MM.1S (cell line): ENCODE measurements at regions not wholly inside any gene's neighbourhood (a gene's known extent, or its start where the extent isn't known, plus 50 kb on each side); places are given as distances from the start of the nearest gene placed in this dataset.

Experiments used
- DNase-seq: peaks from one replicate; pipeline ENCODE4 v3.0.0-alpha.2; 2015
- H2AFZ ChIP-seq: fragments of 300-600 bp; sonication (generic); 2 replicates; pipeline ENCODE4 v1.6.0; 2016; ENCODE audit warnings: antibody characterized with exemption, low read length
- H3F3A ChIP-seq: fragments of 300-600 bp; sonication (generic); 2 replicates; pipeline ENCODE4 v1.6.1; 2016; ENCODE audit warnings: mild to moderate bottlenecking, antibody characterized with exemption, low read length, moderate library complexity, mixed read lengths; ENCODE audit not compliant: insufficient read depth
- H3K27ac ChIP-seq: fragments of 300-600 bp; sonication (generic); 2 replicates; pipeline ENCODE4 v1.5.1; 2016; ENCODE audit warnings: mild to moderate bottlenecking, low read length
- H3K27me3 ChIP-seq: fragments of 300-600 bp; sonication (generic); replicated peaks from 2 replicates; pipeline ENCODE4 v1.6.0; 2016; ENCODE audit warnings: low read length; ENCODE audit not compliant: insufficient read depth
- H3K36me3 ChIP-seq: fragments of 300-600 bp; sonication (generic); replicated peaks from 2 replicates; pipeline ENCODE4 v1.6.1; 2016; ENCODE audit warnings: mild to moderate bottlenecking, low read length, mixed read lengths; ENCODE audit not compliant: insufficient read depth
- H3K4me1 ChIP-seq: fragments of 300-600 bp; sonication (generic); 2 replicates; pipeline ENCODE4 v1.6.1; 2016; ENCODE audit warnings: low read length, mixed read lengths
- H3K4me2 ChIP-seq: fragments of 300-600 bp; sonication (generic); 2 replicates; pipeline ENCODE4 v1.6.0; 2016; ENCODE audit warnings: low read depth, low read length
- H3K4me3 ChIP-seq: fragments of 300-600 bp; sonication (generic); 2 replicates; pipeline ENCODE4 v1.5.1; 2016; ENCODE audit warnings: low read length, mixed read lengths
- H3K79me2 ChIP-seq: fragments of 300-600 bp; sonication (generic); 2 replicates; pipeline ENCODE4 v1.6.1; 2016; ENCODE audit warnings: mixed run types, low read length, mixed read lengths
- H3K9ac ChIP-seq: fragments of 300-600 bp; sonication (generic); 2 replicates; pipeline ENCODE4 v1.6.1; 2016; ENCODE audit warnings: low read length, mixed read lengths
- H3K9me2 ChIP-seq: fragments of 300-600 bp; sonication (generic); replicated peaks from 2 replicates; pipeline ENCODE4 v1.6.1; 2016; ENCODE audit warnings: mild to moderate bottlenecking, low read length, mixed read lengths; ENCODE audit not compliant: insufficient read depth
- H3K9me3 ChIP-seq: fragments of 300-600 bp; sonication (generic); replicated peaks from 2 replicates; pipeline ENCODE4 v1.6.1; 2016; ENCODE audit warnings: mild to moderate bottlenecking, low read length, mixed read lengths; ENCODE audit not compliant: insufficient read depth
- H4K20me1 ChIP-seq: fragments of 300-600 bp; sonication (generic); 2 replicates; pipeline ENCODE4 v1.6.1; 2016; ENCODE audit warnings: mild to moderate bottlenecking, low read length, moderate library complexity, mixed read lengths; ENCODE audit not compliant: insufficient read depth
- EZH2 ChIP-seq: fragments of 300-600 bp; sonication (generic); optimal IDR thresholded peaks from 2 replicates; pipeline ENCODE3; 2017; ENCODE audit warnings: low read depth, mild to moderate bottlenecking, antibody characterized with exemption, low read length, mixed read lengths
- EZH2phosphoT487 ChIP-seq: fragments of 300-600 bp; sonication (generic); IDR thresholded peaks from 2 replicates; pipeline ENCODE4 v1.6.1; 2018; ENCODE audit warnings: antibody characterized with exemption, low read length
- TF ChIP-seq, protein P1 (sequence below): fragments of 300-600 bp; sonication (generic); IDR thresholded peaks from 2 replicates; pipeline ENCODE4 v1.5.1; 2016; ENCODE audit warnings: antibody characterized with exemption, low read length, mixed read lengths

GRCh38 chr17:53391197-53391596 is 431.5 kb upstream of the KIF2B start:
- no peaks in the 10 kb centered on the region for H4K20me1 ChIP-seq
- H3K9me3 ChIP-seq, result no peaks in the 10 kb centered on the region
- H3K9ac ChIP-seq, result no peak overlapping the region
- H3K4me1 ChIP-seq, result no peaks in the 10 kb centered on the region
- H3K4me3 ChIP-seq, result no peak overlapping the region
- no peak overlapping the region for H3K27ac ChIP-seq
- no peaks in the 10 kb centered on the region for H3K36me3 ChIP-seq
- no peak overlapping the region for H2AFZ ChIP-seq
- TF ChIP-seq, protein P1, sequence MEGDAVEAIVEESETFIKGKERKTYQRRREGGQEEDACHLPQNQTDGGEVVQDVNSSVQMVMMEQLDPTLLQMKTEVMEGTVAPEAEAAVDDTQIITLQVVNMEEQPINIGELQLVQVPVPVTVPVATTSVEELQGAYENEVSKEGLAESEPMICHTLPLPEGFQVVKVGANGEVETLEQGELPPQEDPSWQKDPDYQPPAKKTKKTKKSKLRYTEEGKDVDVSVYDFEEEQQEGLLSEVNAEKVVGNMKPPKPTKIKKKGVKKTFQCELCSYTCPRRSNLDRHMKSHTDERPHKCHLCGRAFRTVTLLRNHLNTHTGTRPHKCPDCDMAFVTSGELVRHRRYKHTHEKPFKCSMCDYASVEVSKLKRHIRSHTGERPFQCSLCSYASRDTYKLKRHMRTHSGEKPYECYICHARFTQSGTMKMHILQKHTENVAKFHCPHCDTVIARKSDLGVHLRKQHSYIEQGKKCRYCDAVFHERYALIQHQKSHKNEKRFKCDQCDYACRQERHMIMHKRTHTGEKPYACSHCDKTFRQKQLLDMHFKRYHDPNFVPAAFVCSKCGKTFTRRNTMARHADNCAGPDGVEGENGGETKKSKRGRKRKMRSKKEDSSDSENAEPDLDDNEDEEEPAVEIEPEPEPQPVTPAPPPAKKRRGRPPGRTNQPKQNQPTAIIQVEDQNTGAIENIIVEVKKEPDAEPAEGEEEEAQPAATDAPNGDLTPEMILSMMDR, result no peak
- TF ChIP-seq EZH2phosphoT487 (no peak), EZH2 (no peak)
- no peak overlapping the region for H3K4me2 ChIP-seq
- no peaks in the 10 kb centered on the region for H3K27me3 ChIP-seq
- no peak for DNase-seq
- no peaks in the 10 kb centered on the region for H3F3A ChIP-seq
- no peaks in the 10 kb centered on the region for H3K9me2 ChIP-seq
- no peaks in the 10 kb centered on the region for H3K79me2 ChIP-seq

DNA sequence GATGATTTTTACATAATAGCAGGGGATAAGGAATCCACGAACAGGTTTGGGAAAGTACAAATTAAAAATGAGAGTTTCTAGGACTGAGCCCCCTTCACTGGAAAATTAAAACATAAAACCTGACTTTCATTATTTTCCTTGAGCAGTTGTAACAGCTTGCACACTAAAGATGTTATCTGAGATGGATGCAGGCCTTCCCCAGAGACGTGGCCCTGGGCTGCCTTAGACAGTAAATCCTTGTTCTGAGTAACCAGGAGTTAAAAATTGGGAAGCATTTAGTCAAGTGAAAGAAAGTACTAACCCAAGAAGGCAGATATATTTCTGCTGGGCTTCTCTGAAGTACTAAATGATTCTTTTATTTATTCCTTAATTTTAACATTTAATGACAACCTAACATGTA is 432.2 kb upstream of the KIF2B start:
- Histone ChIP-seq H3K9ac (no peak overlapping the region), H3K4me1 (no peaks in the 10 kb centered on the region), H4K20me1 (no peaks in the 10 kb centered on the region), H3K9me3 (no peaks in the 10 kb centered on the region), H2AFZ (no peak overlapping the region), H3K4me2 (no peak overlapping the region), H3K79me2 (no peaks in the 10 kb centered on the region), H3K36me3 (no peaks in the 10 kb centered on the region), H3K9me2 (no peaks in the 10 kb centered on the region), H3F3A (no peaks in the 10 kb centered on the region), H3K4me3 (no peak overlapping the region), H3K27ac (no peak overlapping the region), H3K27me3 (no peaks in the 10 kb centered on the region)
- DNase-seq, result no peak
- no peak for TF ChIP-seq EZH2
- no peak for TF ChIP-seq EZH2phosphoT487
- TF ChIP-seq, protein P1, result no peak

GRCh38 chr17:53387745-53388144 is 435.0 kb upstream of the KIF2B start:
- no peaks in the 10 kb centered on the region for H3F3A ChIP-seq
- H4K20me1 ChIP-seq, result no peaks in the 10 kb centered on the region
- H3K36me3 ChIP-seq, result no peaks in the 10 kb centered on the region
- H3K9me2 ChIP-seq, result no peaks in the 10 kb centered on the region
- no peak overlapping the region for H3K27ac ChIP-seq
- no peaks in the 10 kb centered on the region for H3K9me3 ChIP-seq
- no peak overlapping the region for H3K9ac ChIP-seq
- H3K4me1 ChIP-seq, result no peaks in the 10 kb centered on the region
- H3K4me3 ChIP-seq, result no peak overlapping the region
- TF ChIP-seq EZH2 (no peak), EZH2phosphoT487 (no peak)
- TF ChIP-seq, protein P1, result no peak
- H3K27me3 ChIP-seq, result no peaks in the 10 kb centered on the region
- no peaks in the 10 kb centered on the region for H3K79me2 ChIP-seq
- no peak for DNase-seq
- no peak overlapping the region for H3K4me2 ChIP-seq
- H2AFZ ChIP-seq, result no peak overlapping the region
